Stimulated activated CD4-positive, alpha-beta T cell treated with anti-CD3 and anti-CD28 coated beads, TNF-alpha, amount 100 ng/mL, for 4 hours (primary cell): ENCODE measurements at regions not wholly inside any gene's neighbourhood (a gene's known extent, or its start where the extent isn't known, plus 50 kb on each side); places are given as distances from the start of the nearest gene placed in this dataset.
"Not testable (repeated sequence)": the region's sequence is repeated elsewhere in the genome, so short reads cannot be mapped to it uniquely, and the experiment has no call there.

Experiments used
- DNase-seq, 3 experiments: peaks; one replicate each; pipeline ENCODE4 v3.0.0-alpha.2; 2020; ENCODE audit warnings: low read depth in 3 of 3

- DNase-seq = no peak
Measured at GRCh38 chr6:130610303-130610702, 216.9 kb upstream of the SMLR1 start.

- DNase-seq = no peak
Measured at GRCh38 chr6:130611366-130611765, 215.8 kb upstream of the SMLR1 start.

- DNase-seq = no peak
Measured at GRCh38 chr6:130613176-130613575, 214.0 kb upstream of the SMLR1 start.

- no peak for DNase-seq
Measured at GRCh38 chr6:130615816-130616215, 211.4 kb upstream of the SMLR1 start.

- no peak for DNase-seq
Measured at GRCh38 chr6:130617658-130618057, 209.5 kb upstream of the SMLR1 start.

- DNase-seq = not testable (repeated sequence)
Measured at GRCh38 chr6:130618806-130619205, 208.4 kb upstream of the SMLR1 start.

- DNase-seq = no peak
Measured at GRCh38 chr6:130620338-130620781, 206.8 kb upstream of the SMLR1 start.

GRCh38 chr6:130622142-130622541 is 205.1 kb upstream of the SMLR1 start:
- no peak for DNase-seq

GRCh38 chr6:130624046-130624445 is 203.2 kb upstream of the SMLR1 start:
- DNase-seq = no peak

- DNase-seq = no peak
Measured at GRCh38 chr6:130625825-130626527, 201.2 kb upstream of the SMLR1 start.

GRCh38 chr6:130628862-130629261 is 198.3 kb upstream of the SMLR1 start:
- no peak for DNase-seq

GRCh38 chr6:130629640-130630039 is 197.6 kb upstream of the SMLR1 start:
- DNase-seq = no peak

GRCh38 chr6:130632277-130632676 is 194.9 kb upstream of the SMLR1 start:
- no peak for DNase-seq

- no peak for DNase-seq
Measured at GRCh38 chr6:130632897-130633296, 194.3 kb upstream of the SMLR1 start.

- DNase-seq = no peak
Measured at GRCh38 chr6:130643361-130643760, 183.8 kb upstream of the SMLR1 start.

GRCh38 chr6:130644175-130644574 is 183.0 kb upstream of the SMLR1 start:
- no peak for DNase-seq

GRCh38 chr6:130644769-130645168 is 182.4 kb upstream of the SMLR1 start:
- DNase-seq = not testable (repeated sequence)

GRCh38 chr6:130647246-130647645 is 180.0 kb upstream of the SMLR1 start:
- DNase-seq = no peak

GRCh38 chr6:130655586-130655985 is 171.6 kb upstream of the SMLR1 start:
- no peak for DNase-seq

GRCh38 chr6:130661077-130661476 is 166.1 kb upstream of the SMLR1 start:
- DNase-seq = no peak

GRCh38 chr6:130666786-130667185 is 160.4 kb upstream of the SMLR1 start:
- DNase-seq = no peak

GRCh38 chr6:130670142-130670541 is 157.1 kb upstream of the SMLR1 start:
- no peak for DNase-seq

- DNase-seq = no peak
Measured at GRCh38 chr6:130671119-130671518, 156.1 kb upstream of the SMLR1 start.

GRCh38 chr6:130671577-130671976 is 155.6 kb upstream of the SMLR1 start:
- DNase-seq = no peak
